GM23338 (cell line): ENCODE measurements at regions not wholly inside any gene's neighbourhood (a gene's known extent, or its start where the extent isn't known, plus 50 kb on each side); places are given as distances from the start of the nearest gene placed in this dataset.

Experiments
- ATAC-seq: fragments of 200-7000 bp; cut with Tn5 transposase; 3 replicates; pipeline ENCODE4 v1.9.1; 2020
- DNase-seq: peaks from one replicate; pipeline ENCODE4 v3.0.0-alpha.2; 2015; ENCODE audit warnings: low spot score
- H2AFZ ChIP-seq: fragments of 200-600 bp; sonication (generic); 2 replicates; pipeline ENCODE4 v1.8.0; 2016; ENCODE audit warnings: antibody characterized with exemption, mild to moderate bottlenecking, moderate library complexity
- H3F3A ChIP-seq: fragments of 200-600 bp; sonication (generic); replicated peaks from 2 replicates; pipeline ENCODE4 v1.8.0; 2017; ENCODE audit warnings: antibody characterized with exemption, mixed run types, low read depth
- H3K27ac ChIP-seq: fragments of 200-600 bp; sonication (generic); 2 replicates; pipeline ENCODE4 v1.6.1; 2016; ENCODE audit warnings: low read depth
- H3K27me3 ChIP-seq: fragments of 200-600 bp; sonication (generic); 2 replicates; pipeline ENCODE4 v1.8.0; 2016; ENCODE audit warnings: mild to moderate bottlenecking, mixed run types, moderate library complexity; ENCODE audit not compliant: insufficient read depth
- H3K36me3 ChIP-seq: fragments of 200-600 bp; sonication (generic); 2 replicates; pipeline ENCODE4 v1.8.0; 2016; ENCODE audit warnings: mild to moderate bottlenecking; ENCODE audit not compliant: insufficient read depth
- H3K4me1 ChIP-seq: fragments of 200-600 bp; sonication (generic); 2 replicates; pipeline ENCODE4 v1.8.0; 2016; ENCODE audit warnings: mild to moderate bottlenecking, moderate library complexity; ENCODE audit not compliant: insufficient read depth
- H3K4me2 ChIP-seq: fragments of 200-600 bp; sonication (generic); 2 replicates; pipeline ENCODE4 v1.7.1; 2017; ENCODE audit warnings: mixed run types
- H3K4me3 ChIP-seq: fragments of 200-600 bp; sonication (generic); 2 replicates; pipeline ENCODE4 v1.6.1; 2016; ENCODE audit warnings: mixed run types
- H3K79me2 ChIP-seq: fragments of 200-600 bp; sonication (generic); replicated peaks from 2 replicates; pipeline ENCODE4 v1.8.0; 2017; ENCODE audit warnings: mild to moderate bottlenecking; ENCODE audit not compliant: insufficient read depth
- H3K9me2 ChIP-seq: fragments of 200-600 bp; sonication (generic); 2 replicates; pipeline ENCODE4 v1.8.0; 2017; ENCODE audit not compliant: insufficient read depth
- H4K20me1 ChIP-seq: fragments of 200-600 bp; sonication (generic); replicated peaks from 2 replicates; pipeline ENCODE4 v1.8.0; 2017; ENCODE audit warnings: mild to moderate bottlenecking; ENCODE audit not compliant: insufficient read depth
- H3K27ac Mint-ChIP-seq: 2 replicates; pipeline ENCODE4 v1.8.0; 2020; ENCODE audit warnings: inconsistent platforms, mild to moderate bottlenecking, moderate library complexity, mixed read lengths
- H3K27me3 Mint-ChIP-seq: 3 replicates; pipeline ENCODE4 v1.8.0; 2022; ENCODE audit warnings: low read depth, mild to moderate bottlenecking, moderate library complexity, mixed read lengths, inconsistent platforms; ENCODE audit not compliant: insufficient read depth, poor library complexity
- H3K36me3 Mint-ChIP-seq: 3 replicates; pipeline ENCODE4 v1.8.0; 2021; ENCODE audit warnings: low read depth, mild to moderate bottlenecking, inconsistent platforms, moderate library complexity, mixed read lengths
- H3K4me1 Mint-ChIP-seq: 3 replicates; pipeline ENCODE4 v1.8.0; 2020; ENCODE audit warnings: mild to moderate bottlenecking, inconsistent platforms, mixed read lengths
- H3K4me3 Mint-ChIP-seq: 3 replicates; pipeline ENCODE4 v1.8.0; 2021; ENCODE audit warnings: moderate library complexity, mild to moderate bottlenecking, inconsistent platforms, mixed read lengths
- H3K9me3 Mint-ChIP-seq: 3 replicates; pipeline ENCODE4 v1.8.0; 2020; ENCODE audit warnings: moderate library complexity, mild to moderate bottlenecking, inconsistent platforms, mixed read lengths
- CREB1 ChIP-seq: fragments of 250-450 bp; sonication (Bioruptor Pico); IDR thresholded peaks from 2 replicates; pipeline ENCODE4 v1.5.0; 2020; ENCODE audit warnings: low read depth, mild to moderate bottlenecking, moderate library complexity
- CTCF ChIP-seq, 2 experiments: fragments of 200-600 bp in 1 of 2; sonication (generic) in 1 of 2; conservative IDR thresholded peaks; 2 replicates each; pipeline versions ENCODE4 v1.5.1 to v1.6.1; 2016 to 2017; ENCODE audit warnings: antibody characterized with exemption in 2 of 2, low read depth in 2 of 2, mild to moderate bottlenecking in 2 of 2, moderate library complexity in 1 of 2
- ETS1 ChIP-seq: IDR thresholded peaks from 2 replicates; pipeline ENCODE4 v1.6.1; 2016; ENCODE audit warnings: antibody characterized with exemption
- EZH2 ChIP-seq: fragments of 200-600 bp; sonication (generic); IDR thresholded peaks from one replicate; pipeline ENCODE4 v1.8.0; 2017; ENCODE audit warnings: antibody characterized with exemption, mild to moderate bottlenecking, low read depth; ENCODE audit not compliant: unreplicated experiment
- EZH2phosphoT487 ChIP-seq: fragments of 200-600 bp; sonication (generic); IDR thresholded peaks from one replicate; pipeline ENCODE4 v1.8.1; 2018; ENCODE audit warnings: antibody characterized with exemption; ENCODE audit not compliant: unreplicated experiment
- JUNB ChIP-seq: IDR thresholded peaks from one replicate; pipeline ENCODE4 v1.6.1; 2016; ENCODE audit warnings: antibody characterized with exemption; ENCODE audit not compliant: unreplicated experiment
- NANOG ChIP-seq: IDR thresholded peaks from 2 replicates; pipeline ENCODE4 v1.6.1; 2016; ENCODE audit warnings: antibody characterized with exemption, borderline replicate concordance
- POLR2AphosphoS5 ChIP-seq: IDR thresholded peaks from 2 replicates; pipeline ENCODE4 v1.6.1; 2016; ENCODE audit warnings: antibody characterized with exemption, low read depth
- REST ChIP-seq: IDR thresholded peaks from one replicate; pipeline ENCODE4 v1.6.1; 2018; ENCODE audit warnings: antibody characterized with exemption; ENCODE audit not compliant: unreplicated experiment
- STAT1 ChIP-seq: IDR thresholded peaks from one replicate; pipeline ENCODE4 v1.6.1; 2016; ENCODE audit warnings: antibody characterized with exemption; ENCODE audit not compliant: unreplicated experiment
- ZNF114 ChIP-seq: fragments of 250-450 bp; sonication (Bioruptor Pico); IDR thresholded peaks from 2 replicates; pipeline ENCODE4 v1.5.0; 2020; ENCODE audit warnings: mild to moderate bottlenecking, moderate library complexity
- ZNF331 ChIP-seq: fragments of 250-450 bp; sonication (Bioruptor Pico); IDR thresholded peaks from 2 replicates; pipeline ENCODE4 v1.5.0; 2020; ENCODE audit warnings: low read depth, mild to moderate bottlenecking, moderate library complexity
- ZNF462 ChIP-seq: fragments of 250-450 bp; sonication (Bioruptor Pico); IDR thresholded peaks from 2 replicates; pipeline ENCODE4 v1.5.0; 2020; ENCODE audit warnings: mild to moderate bottlenecking, moderate library complexity

- peaks cover 42% of the 10 kb centered on the region for H3K9me3 Mint-ChIP-seq
Observed at GRCh38 chr10:9851808-9852207, 1165.9 kb upstream of the CELF2 start.

More at GRCh38 chr10:9851808-9852207, 1165.9 kb upstream of the CELF2 start:
- ATAC-seq (no peak), DNase-seq (no peak)
- no peaks in the 10 kb centered on the region for H3K4me1 ChIP-seq
- H3K79me2 ChIP-seq = no peaks in the 10 kb centered on the region
- no peak for TF ChIP-seq ZNF462
- TF ChIP-seq EZH2phosphoT487 = no peak
- no peak for TF ChIP-seq CREB1 (CRISPR knock-in tag)
- no peak for TF ChIP-seq STAT1
- TF ChIP-seq EZH2 = no peak
- no peak for TF ChIP-seq CTCF (conservative IDR thresholded peaks at IDR 0.05; ENCODE audit: low read depth in 2 of 2)
- no peak for TF ChIP-seq JUNB
- no peak for TF ChIP-seq ZNF114
- TF ChIP-seq ETS1 = no peak
- no peak for TF ChIP-seq POLR2AphosphoS5
- TF ChIP-seq REST = no peak
- TF ChIP-seq ZNF331 (CRISPR knock-in tag) = no peak
- TF ChIP-seq NANOG = no peak
- peaks cover 9% of the 10 kb centered on the region; the same call in 1 of the 2 replicates for H3K9me2 ChIP-seq
- no peak overlapping the region for H3K4me3 Mint-ChIP-seq
- H3K27ac Mint-ChIP-seq = no peak overlapping the region
- H3K4me2 ChIP-seq = no peak overlapping the region
- H3K36me3 Mint-ChIP-seq = peaks cover 24% of the 10 kb centered on the region
- H3K27me3 Mint-ChIP-seq = peaks cover 1% of the 10 kb centered on the region
- H4K20me1 ChIP-seq = no peaks in the 10 kb centered on the region
- 0 out of 2 replicates have a peak, but pooled peaks cover 3% of the 10 kb centered on the region for H3K36me3 ChIP-seq
- no peak overlapping the region for H2AFZ ChIP-seq
- peaks cover 2% of the 10 kb centered on the region; the same call in 1 of the 3 replicates for H3K4me1 Mint-ChIP-seq
- H3K27me3 ChIP-seq = no peaks in the 10 kb centered on the region
- H3F3A ChIP-seq = no peaks in the 10 kb centered on the region
- H3K4me3 ChIP-seq = no peak overlapping the region
- H3K27ac ChIP-seq = no peak overlapping the region
